Transverse colon (tissue), 3 donors: ENCODE measurements at regions not wholly inside any gene's neighbourhood (a gene's known extent, or its start where the extent isn't known, plus 50 kb on each side); places are given as distances from the start of the nearest gene placed in this dataset.

Experiments
- EP300 ChIP-seq: sonication (generic); formaldehyde crosslinking; IDR thresholded peaks from one replicate; pipeline ENCODE4 v1.6.1; 2017; ENCODE audit warnings: antibody characterized with exemption, low read depth
- POLR2AphosphoS5 ChIP-seq, 3 donors: sonication (generic); formaldehyde crosslinking; IDR thresholded peaks; one replicate each; pipeline ENCODE4 v1.6.1; 2016; ENCODE audit warnings: antibody characterized with exemption in 3 of 3

DNA sequence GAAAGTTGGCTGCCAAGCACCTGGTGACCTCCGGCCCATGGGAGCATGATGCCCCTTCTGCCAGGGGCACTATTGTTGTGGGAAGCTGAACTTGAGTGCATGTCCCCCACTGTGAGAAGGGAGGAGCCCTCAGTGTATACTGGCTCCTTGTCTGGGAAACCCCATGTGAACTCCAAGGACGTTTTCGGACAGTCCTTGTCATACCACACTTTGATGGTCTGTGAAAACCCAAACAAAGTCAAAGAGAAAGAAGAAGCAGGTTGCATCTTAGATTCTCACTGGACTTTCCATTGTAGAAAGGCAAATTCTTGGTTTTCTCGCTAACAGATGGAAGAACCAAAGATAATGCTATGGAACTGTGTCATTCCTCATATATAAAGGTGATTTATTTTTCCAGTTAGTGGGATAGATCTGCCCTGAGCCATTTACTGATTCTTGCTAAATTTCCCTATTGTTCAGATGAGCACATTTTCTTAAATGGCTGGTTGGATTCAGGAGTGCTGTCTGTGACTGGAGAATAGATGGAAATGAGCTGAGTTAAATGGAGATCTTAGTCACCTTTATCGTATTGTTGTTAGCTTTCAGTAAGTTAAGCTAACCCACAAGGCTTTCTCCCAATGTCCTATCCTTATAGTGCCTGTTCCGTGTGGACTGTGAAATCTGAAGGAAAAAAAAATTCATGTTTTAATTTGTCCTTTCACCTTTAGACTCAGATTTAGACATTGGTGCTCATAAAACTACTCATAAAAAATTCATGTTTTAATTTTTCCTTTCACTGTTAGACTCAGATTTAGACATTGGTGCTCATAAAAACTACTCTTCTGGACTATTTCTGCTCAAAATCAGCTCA is 166.6 kb downstream of the ACTR3 start:
- no peak for TF ChIP-seq POLR2AphosphoS5 (IDR thresholded peaks at IDR 0.05)
- no peak for TF ChIP-seq EP300
